HFF-Myc (cell line): ENCODE measurements at regions not wholly inside any gene's neighbourhood (a gene's known extent, or its start where the extent isn't known, plus 50 kb on each side); places are given as distances from the start of the nearest gene placed in this dataset.

ENCODE experiments used
- DNase-seq: peaks from one replicate; pipeline ENCODE4 v3.0.0-alpha.2; 2011; ENCODE audit warnings: low read depth; ENCODE audit errors: extremely low read depth
- H3K4me3 ChIP-seq: replicated peaks from 2 replicates; pipeline ENCODE4 v1.5.1; 2011; ENCODE audit warnings: low read depth, mild to moderate bottlenecking, control low read depth, low read length
- CTCF ChIP-seq: IDR thresholded peaks from 2 replicates; pipeline ENCODE4 v1.5.1; 2012; ENCODE audit warnings: mild to moderate bottlenecking, low read depth, low read length, control low read depth; ENCODE audit errors: missing control alignments

- DNase-seq: no peak
Observed at GRCh38 chr3:72190050-72190449, 405.1 kb upstream of the PROK2 start.

GRCh38 chr3:72189339-72189738, 404.4 kb upstream of the PROK2 start:
- DNase-seq: no peak
- TF ChIP-seq CTCF: no peak
- H3K4me3 ChIP-seq: no peak overlapping the region

More at GRCh38 chr3:72190050-72190449, 405.1 kb upstream of the PROK2 start:
- no peak overlapping the region for H3K4me3 ChIP-seq
- no peak for TF ChIP-seq CTCF

- H3K4me3 ChIP-seq: no peak overlapping the region
- TF ChIP-seq CTCF: no peak
- DNase-seq: no peak
Observed at GRCh38 chr3:72188536-72188935, 403.6 kb upstream of the PROK2 start.

- no peak overlapping the region for H3K4me3 ChIP-seq
- no peak for TF ChIP-seq CTCF
- DNase-seq: no peak
Observed at GRCh38 chr3:72187131-72187530, 402.2 kb upstream of the PROK2 start.

GRCh38 chr3:72186400-72186855, 401.5 kb upstream of the PROK2 start:
- DNase-seq: no peak
- TF ChIP-seq CTCF: no peak
- no peak overlapping the region for H3K4me3 ChIP-seq

GRCh38 chr3:72185549-72186399, 400.8 kb upstream of the PROK2 start:
- no peak for DNase-seq
- no peak overlapping the region for H3K4me3 ChIP-seq
- no peak for TF ChIP-seq CTCF
